ENCODE measurements at regions not wholly inside any gene's neighbourhood (a gene's known extent, or its start where the extent isn't known, plus 50 kb on each side); places are given as distances from the start of the nearest gene placed in this dataset.

DNA sequence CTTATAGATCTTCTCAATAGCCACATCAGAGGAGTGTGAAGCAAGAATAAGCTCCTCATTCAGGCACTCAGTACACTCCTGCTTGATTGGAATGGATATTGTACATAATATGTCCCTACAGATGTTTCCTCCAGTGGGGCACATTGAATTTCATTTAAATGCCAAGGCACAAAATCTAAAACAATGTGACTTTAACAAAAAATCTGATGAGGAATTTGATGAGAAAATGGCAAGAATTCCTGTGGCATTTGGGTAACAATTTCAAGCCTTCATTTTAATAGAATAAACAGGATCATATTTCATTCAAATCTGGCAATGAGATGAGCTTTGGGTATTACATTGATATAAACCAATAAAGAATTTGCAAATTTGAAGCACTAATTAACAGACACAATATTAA, 307.7 kb upstream of the PKN2 start:
- H3K4me2 ChIP-seq (replicated peaks; ENCODE audit: extremely low read depth, low read length, poor library complexity, severe bottlenecking), result no peak overlapping the region
- H3K27ac ChIP-seq (ENCODE audit: low read depth in 1 of 2, low read length in 2 of 2), result no peak overlapping the region
- no peaks in the 10 kb centered on the region for H3K27me3 ChIP-seq (ENCODE audit: control insufficient read depth in 2 of 2, insufficient read depth in 2 of 2, low read length in 2 of 2)
- no peak overlapping the region for H3K9ac ChIP-seq (ENCODE audit: insufficient read depth, low read length, poor library complexity, severe bottlenecking)
- no peaks in the 10 kb centered on the region for H3K4me1 ChIP-seq (ENCODE audit: control insufficient read depth in 1 of 2, insufficient read depth in 2 of 2, low read length in 2 of 2)
- H4K20me1 ChIP-seq (ENCODE audit: insufficient read depth, low read length), result no peaks in the 10 kb centered on the region
- H3K79me2 ChIP-seq (ENCODE audit: insufficient read depth, low read length), result no peaks in the 10 kb centered on the region
- intact Hi-C loops (cut with micrococcal nuclease), result no loop called here
- Mint-ChIP-seq H3K4me1 (no peaks in the 10 kb centered on the region), H3K4me3 (no peak overlapping the region), H3K9me3 (peaks cover 0 to 2% (median 0%) of the 10 kb centered on the region in 7 donors), H3K27ac (no peak overlapping the region), H3K36me3 (no peaks in the 10 kb centered on the region), H3K27me3 (ENCODE audit: low read depth in 3 of 3) (no peaks in the 10 kb centered on the region)
- no peaks in the 10 kb centered on the region for H3K36me3 ChIP-seq (replicated peaks in 1 of 2; ENCODE audit: control insufficient read depth in 1 of 2, insufficient read depth in 2 of 2, low read length in 2 of 2)
- no peak overlapping the region for H3K4me3 ChIP-seq (replicated peaks in 1 of 3; ENCODE audit: low read depth in 2 of 3, low read length in 3 of 3)
- DNase-seq, result no peak
- no peak overlapping the region for H2AFZ ChIP-seq (ENCODE audit: insufficient read depth, low read depth, low read length, poor library complexity, severe bottlenecking)
- H3K9me3 ChIP-seq (replicated peaks in 1 of 2; ENCODE audit: control insufficient read depth in 1 of 2, insufficient read depth in 1 of 2, low read length in 2 of 2), result no peaks in the 10 kb centered on the region
- TF ChIP-seq CTCF (IDR thresholded peaks at IDR 0.05), result no peak

DNA sequence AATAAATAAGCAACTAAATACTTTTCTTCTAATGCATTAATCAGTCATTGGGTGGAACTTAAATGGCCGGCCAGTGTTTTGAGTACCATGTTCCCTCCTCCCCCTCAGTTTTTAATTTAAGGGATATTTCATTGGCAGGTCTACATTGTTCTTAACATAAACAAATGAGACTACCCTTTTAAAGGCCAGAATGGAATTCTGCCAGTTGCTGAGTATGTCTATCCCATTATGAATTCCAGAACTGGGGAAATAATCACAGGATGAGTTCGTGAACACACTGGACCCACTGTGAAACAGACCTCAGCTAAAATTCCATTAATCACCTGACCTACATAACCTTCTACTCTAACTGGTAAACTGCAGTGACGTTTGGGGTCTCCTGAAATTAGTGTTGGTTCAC, 305.5 kb upstream of the PKN2 start:
- no peak overlapping the region for H3K4me2 ChIP-seq (replicated peaks; ENCODE audit: extremely low read depth, low read length, poor library complexity, severe bottlenecking)
- no peaks in the 10 kb centered on the region for H3K36me3 ChIP-seq (replicated peaks in 1 of 2; ENCODE audit: control insufficient read depth in 1 of 2, insufficient read depth in 2 of 2, low read length in 2 of 2)
- no peak for DNase-seq
- no peaks in the 10 kb centered on the region for H3K36me3 Mint-ChIP-seq
- H3K9ac ChIP-seq (ENCODE audit: insufficient read depth, low read length, poor library complexity, severe bottlenecking), result no peak overlapping the region
- intact Hi-C loops (cut with micrococcal nuclease), result no loop called here
- H3K4me1 ChIP-seq (ENCODE audit: control insufficient read depth in 1 of 2, insufficient read depth in 2 of 2, low read length in 2 of 2), result no peaks in the 10 kb centered on the region
- no peak for TF ChIP-seq CTCF (IDR thresholded peaks at IDR 0.05)
- H3K79me2 ChIP-seq (ENCODE audit: insufficient read depth, low read length), result no peaks in the 10 kb centered on the region
- H3K9me3 ChIP-seq (replicated peaks in 1 of 2; ENCODE audit: control insufficient read depth in 1 of 2, insufficient read depth in 1 of 2, low read length in 2 of 2), result no peaks in the 10 kb centered on the region
- peaks cover 0 to 2% (median 0%) of the 10 kb centered on the region in 7 donors for H3K9me3 Mint-ChIP-seq
- no peaks in the 10 kb centered on the region for H3K27me3 ChIP-seq (ENCODE audit: control insufficient read depth in 2 of 2, insufficient read depth in 2 of 2, low read length in 2 of 2)
- no peak overlapping the region for H2AFZ ChIP-seq (ENCODE audit: insufficient read depth, low read depth, low read length, poor library complexity, severe bottlenecking)
- no peaks in the 10 kb centered on the region for H4K20me1 ChIP-seq (ENCODE audit: insufficient read depth, low read length)
- no peaks in the 10 kb centered on the region for H3K27me3 Mint-ChIP-seq (ENCODE audit: low read depth in 3 of 3)
- H3K4me3 Mint-ChIP-seq, result no peak overlapping the region
- no peak overlapping the region for H3K27ac ChIP-seq (ENCODE audit: low read depth in 1 of 2, low read length in 2 of 2)
- H3K27ac Mint-ChIP-seq, result no peak overlapping the region
- no peaks in the 10 kb centered on the region for H3K4me1 Mint-ChIP-seq
- WGBS (ENCODE audit: insufficient coverage), result 93% methylated on average over 2 of the region's 3 CpGs
- H3K4me3 ChIP-seq (replicated peaks in 1 of 3; ENCODE audit: low read depth in 2 of 3, low read length in 3 of 3), result no peak overlapping the region

Data from CD14-positive monocyte (primary cell).